ENCODE measurements at regions not wholly inside any gene's neighbourhood (a gene's known extent, or its start where the extent isn't known, plus 50 kb on each side); places are given as distances from the start of the nearest gene placed in this dataset.
"Not testable (repeated sequence)": the region's sequence is repeated elsewhere in the genome, so short reads cannot be mapped to it uniquely, and the experiment has no call there.

DNA sequence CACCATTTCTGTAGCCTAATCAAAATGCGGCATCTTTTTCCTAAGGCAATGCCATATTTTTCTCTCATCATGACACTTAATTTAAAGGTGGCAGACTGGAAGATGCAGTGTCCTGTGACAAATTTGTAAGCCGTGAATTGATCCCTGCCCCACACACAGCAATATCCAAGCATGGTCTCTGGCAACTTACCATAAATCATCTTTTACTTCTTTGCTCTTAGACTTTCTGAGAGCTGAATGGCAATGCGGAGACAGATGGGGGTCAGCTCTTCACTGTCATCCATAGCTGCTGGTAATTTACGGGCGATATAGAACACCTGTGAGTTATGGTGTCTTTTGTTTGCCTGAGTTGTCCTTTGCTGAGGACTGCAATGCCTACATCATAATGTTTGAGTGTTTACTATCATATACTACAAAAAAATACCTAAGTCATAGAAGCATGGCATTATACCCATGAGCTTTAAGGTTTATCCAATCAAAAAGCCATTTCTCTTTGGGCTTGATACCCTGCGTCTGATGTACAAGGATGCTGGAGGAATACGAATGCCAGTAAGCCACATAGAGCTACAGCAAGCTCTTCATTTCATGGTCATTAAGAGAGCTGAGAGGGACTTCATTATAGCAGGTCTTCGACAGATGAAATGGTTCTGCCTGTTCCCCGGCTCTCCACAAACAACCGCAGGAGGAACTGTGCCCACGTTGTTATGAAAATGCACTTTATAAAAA lies 148.1 kb downstream of the TRIML1 start:
- DNase-seq, result no peak

- no peak for DNase-seq
These were observed 150.4 kb downstream of the TRIML1 start for GRCh38 chr4:188289531-188290125.

- no peak for DNase-seq
These were observed 156.7 kb downstream of the TRIML1 start for GRCh38 chr4:188295899-188296298.

DNA sequence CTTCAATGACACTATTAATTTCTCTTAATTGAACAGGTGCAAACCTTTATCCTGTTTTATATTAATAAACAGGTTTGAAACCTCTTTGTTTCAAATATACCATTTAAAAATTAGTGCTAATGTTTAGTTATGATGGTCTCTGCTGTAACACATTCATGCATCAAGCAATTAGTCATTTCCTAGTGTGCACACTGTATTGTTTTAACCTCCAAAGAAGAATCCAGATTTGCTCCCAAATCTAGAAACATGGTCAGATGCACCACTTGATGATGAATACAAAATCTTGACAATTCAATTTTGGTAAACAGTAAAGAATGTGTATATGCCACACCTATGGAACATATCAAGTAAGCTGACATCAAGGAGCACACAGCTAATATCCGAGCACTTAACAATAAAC lies 157.1 kb downstream of the TRIML1 start:
- no peak for DNase-seq

GRCh38 chr4:188297873-188298272 lies 158.6 kb downstream of the TRIML1 start:
- DNase-seq, result no peak

DNA sequence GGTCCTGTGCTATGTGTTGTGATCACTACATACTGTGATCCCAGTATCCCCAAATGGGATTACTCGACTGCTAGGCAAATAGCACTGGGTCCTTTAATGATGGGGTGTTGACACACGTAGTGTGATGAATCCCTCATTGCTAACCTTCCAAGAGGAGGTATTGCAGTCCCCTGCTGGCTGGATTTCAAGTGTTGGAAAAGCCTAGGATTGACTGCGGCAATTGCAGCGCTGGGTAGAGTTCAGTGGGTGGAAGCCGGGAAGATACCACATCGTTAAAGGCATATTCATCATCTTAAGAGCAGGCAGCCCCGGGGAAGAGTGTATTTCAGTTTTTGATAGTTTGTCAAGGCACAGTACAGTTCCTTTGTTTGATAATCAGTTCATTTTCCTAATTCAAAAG lies 159.9 kb downstream of the TRIML1 start:
- no peak for DNase-seq

DNA sequence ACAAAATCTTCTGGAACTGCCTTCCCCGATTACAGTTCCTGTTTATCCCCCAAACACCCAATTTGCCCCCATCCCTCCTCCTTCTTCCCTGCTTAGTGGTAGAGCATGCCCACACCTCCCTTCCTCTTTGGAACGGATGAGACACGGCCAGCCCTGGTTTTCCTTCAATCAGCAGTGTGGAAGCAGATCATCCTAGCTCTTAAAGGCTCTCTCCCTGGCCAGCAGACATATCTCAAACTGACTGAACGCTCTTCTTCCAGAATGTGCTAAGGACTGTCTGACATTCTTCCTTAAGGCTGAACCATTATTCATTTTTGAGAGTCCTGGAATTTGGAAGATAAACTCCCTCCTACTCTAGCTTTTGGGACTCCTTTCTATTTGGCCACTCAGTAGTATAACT lies 161.1 kb downstream of the TRIML1 start:
- DNase-seq, result no peak

DNA sequence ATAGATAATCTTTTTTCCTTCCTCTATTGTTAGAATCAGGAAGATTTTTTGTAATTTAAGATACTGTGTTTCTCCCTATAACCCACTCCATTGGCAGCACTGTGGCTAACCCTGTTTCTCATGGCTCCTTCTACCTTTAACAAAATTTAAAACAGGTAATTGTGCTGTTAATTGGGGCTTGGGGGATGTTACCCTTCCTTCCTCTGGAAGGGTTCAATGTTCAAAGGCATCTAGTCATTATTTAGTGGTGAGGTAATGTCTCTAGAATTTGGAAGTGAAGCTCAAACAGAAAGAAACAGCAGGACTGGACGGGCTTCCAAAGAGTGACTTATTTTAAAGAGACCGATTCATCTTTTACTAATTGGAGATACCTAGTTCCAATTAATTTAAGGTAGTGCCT lies 166.4 kb downstream of the TRIML1 start:
- DNase-seq, result no peak

- DNase-seq, result no peak
These were observed 168.3 kb downstream of the TRIML1 start for GRCh38 chr4:188307591-188307990.

GRCh38 chr4:188308142-188308541 lies 168.9 kb downstream of the TRIML1 start:
- DNase-seq, result no peak

GRCh38 chr4:188316391-188316790 lies 177.2 kb downstream of the TRIML1 start:
- no peak for DNase-seq

GRCh38 chr4:188328966-188329365 lies 189.7 kb downstream of the TRIML1 start:
- DNase-seq, result no peak

DNA sequence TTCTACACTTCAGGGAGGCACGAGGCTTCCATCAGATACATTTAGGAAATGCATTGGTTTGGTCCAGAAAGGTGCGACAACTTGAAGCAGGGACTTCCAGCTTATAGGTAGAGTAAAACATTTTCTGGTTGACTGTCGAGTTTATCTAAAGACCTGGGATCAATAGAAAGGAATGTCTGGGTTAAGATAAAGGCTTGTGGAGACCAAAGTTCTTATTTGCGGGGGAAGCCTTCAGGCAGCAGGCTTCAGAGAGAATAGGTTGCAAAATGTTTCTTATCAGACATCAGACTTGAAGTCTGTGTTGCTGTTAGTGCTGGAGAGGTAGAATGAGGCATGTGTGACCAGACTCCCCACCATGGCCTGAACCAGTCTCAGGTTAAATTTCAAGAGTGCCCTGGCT lies 190.3 kb downstream of the TRIML1 start:
- DNase-seq, result no peak

GRCh38 chr4:188332265-188332664 lies 193.0 kb downstream of the TRIML1 start:
- no peak for DNase-seq

GRCh38 chr4:188336891-188337290 lies 197.7 kb downstream of the TRIML1 start:
- no peak for DNase-seq

DNA sequence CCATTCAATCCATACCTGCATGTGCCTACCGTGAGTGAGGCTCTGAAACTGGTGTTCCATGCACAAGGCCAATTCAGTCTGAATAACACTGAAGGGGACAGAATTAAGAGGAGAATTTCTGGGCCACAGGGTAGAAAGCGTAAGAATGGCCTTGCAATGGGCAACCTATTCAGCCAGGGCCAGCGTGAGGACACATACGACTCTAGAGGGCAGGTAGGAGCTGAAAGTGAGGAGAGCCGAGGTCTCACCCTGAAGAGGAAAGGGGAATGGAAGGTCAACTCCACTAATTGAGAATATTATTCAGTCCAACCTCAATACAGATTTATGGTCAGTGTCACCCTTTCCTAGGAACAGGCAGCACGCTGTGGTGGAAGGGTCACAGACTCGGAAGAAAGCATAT lies 202.2 kb downstream of the TRIML1 start:
- DNase-seq, result no peak

DNA sequence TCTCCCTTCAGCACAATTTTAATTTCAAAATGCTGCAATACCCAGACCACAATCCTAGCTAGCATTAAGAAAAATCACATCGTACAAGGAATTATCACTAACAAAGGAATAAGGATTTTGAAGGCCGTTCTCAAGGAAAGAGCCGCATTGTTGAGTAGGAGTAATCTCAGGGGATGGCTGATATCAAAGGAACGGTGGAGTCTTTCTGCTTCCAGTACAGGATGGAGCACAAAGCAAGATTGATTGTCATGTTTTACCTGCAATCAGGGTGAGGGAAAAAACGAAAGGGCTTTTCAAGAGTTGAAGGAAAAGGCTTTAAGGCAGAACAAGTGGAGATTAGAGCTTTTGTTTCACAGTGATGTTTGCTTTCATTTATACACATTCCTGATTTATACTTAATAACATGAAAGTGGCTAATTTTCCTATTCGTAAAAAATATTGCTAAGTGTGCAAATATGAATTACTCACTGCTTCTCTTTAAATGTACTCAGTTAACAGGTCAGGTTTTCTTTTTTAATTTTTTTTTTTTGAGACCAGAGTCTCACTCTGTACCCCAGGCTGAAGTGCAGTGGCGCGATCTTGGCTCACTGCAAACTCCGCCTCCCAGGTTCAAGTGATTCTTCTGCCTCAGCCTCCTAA lies 207.0 kb downstream of the TRIML1 start:
- DNase-seq, result no peak

- DNase-seq, result no peak
These were observed 208.1 kb downstream of the TRIML1 start for GRCh38 chr4:188347339-188347738.

DNA sequence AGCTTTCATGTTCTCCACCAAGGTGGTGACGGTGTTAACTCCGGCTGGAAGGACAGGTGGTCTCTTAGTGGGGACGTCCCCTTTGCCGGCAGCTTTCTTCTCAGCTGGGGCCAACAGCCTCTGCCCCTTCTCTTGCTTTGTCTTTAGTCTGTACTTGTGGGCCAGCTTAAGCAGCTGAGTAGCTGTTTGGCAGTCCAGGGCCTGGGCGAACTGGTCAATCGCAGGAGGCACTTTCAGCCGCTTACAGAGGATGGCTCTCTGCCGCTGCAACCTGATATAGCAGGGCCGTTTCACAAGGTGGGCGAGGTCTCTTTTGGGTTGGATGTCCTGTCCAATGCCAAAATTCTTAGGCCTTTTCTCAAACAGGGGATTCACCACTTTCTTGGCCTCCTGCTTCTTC lies 210.3 kb downstream of the TRIML1 start:
- DNase-seq, result not testable (repeated sequence)

DNA sequence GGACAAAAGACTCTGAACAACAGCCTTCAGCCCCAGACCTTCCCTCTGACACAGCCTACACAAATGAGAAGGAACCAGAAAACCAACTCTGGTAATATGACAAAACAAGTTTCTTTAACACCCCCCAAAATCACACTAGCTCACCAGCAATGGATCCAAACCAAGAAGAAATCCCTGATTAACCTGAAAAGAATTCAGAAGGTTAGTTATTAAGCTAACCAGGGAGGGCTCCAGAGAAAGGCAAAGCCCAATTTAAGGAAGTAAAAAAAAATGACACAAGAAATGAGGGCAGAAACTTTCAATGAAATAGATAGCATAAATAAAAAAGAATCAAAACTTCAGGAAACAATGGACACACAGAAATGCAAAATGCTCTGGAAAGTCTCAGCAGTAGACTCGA lies 224.0 kb downstream of the TRIML1 start:
- DNase-seq, result no peak

DNA sequence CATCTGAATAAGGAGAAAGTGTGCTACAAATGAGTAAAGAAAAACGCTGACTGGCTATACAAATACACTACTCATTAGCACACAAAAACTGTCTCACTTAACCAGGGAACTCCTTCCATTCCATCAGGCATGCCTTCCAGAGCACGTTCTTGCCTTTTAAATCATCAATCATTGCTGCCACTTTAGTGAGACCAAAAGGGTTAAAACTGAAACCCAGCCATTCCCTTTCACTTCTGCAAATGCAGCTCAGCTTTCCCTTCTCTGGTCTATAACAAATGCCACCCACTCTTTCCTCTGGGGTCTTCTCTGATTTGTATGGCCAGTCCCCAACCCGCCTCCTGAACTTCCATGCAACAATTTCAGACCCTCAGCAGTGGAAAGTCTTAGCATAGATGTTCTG lies 231.5 kb downstream of the TRIML1 start:
- no peak for DNase-seq

DNA sequence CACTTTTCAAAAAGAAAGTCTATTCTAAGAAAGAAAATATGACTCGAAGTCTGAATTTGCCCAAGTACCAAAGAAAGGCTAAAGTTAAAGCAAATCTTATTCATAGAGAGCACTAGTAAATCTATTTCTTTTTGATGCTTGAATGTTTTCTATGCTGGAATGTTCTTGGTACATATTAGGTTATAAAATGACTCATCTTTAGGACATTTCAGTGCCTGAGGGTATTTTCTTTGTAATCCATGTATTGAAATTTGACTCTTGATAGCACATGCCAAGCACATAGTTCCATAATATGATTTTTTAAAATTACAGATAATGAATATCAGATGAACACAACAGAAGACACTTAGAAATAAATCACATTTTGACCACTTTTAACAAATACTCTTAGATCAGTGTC lies 232.8 kb downstream of the TRIML1 start:
- DNase-seq, result no peak

- no peak for DNase-seq
These were observed 233.6 kb downstream of the TRIML1 start for GRCh38 chr4:188372829-188373228.

DNA sequence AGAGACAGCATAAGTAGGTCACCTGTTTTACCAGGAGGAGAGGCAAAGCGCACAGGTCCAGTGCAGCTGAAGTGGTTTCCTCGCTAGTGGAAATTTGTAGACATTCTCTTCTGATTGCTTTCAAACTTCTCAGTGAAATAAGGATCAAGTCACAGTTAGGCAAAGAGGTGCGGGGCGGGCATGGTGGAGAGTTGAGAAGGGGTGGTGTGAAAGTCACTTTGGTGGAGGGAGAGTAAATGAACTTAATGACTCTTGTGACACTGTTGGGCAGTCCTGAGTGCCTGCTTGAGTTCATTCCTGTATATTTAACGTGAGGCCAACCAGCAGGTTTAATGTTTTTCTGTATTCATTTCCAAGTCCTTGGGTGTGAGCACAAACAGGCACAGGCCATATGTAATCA lies 235.6 kb downstream of the TRIML1 start:
- no peak for DNase-seq

- no peak for DNase-seq
These were observed 238.6 kb downstream of the TRIML1 start for GRCh38 chr4:188377816-188378215.
